Keratinocyte (primary cell): ENCODE measurements at regions not wholly inside any gene's neighbourhood (a gene's known extent, or its start where the extent isn't known, plus 50 kb on each side); places are given as distances from the start of the nearest gene placed in this dataset.

Source experiments
- CTCF ChIP-seq, 3 experiments: IDR thresholded peaks in 1 of 3; conservative IDR thresholded peaks in 1 of 3; optimal IDR thresholded peaks in 1 of 3; 2 replicates in 2 of 3; 3 replicates in 1 of 3; pipeline versions ENCODE3 to v1.5.1; 2011; ENCODE audit warnings: low read length in 3 of 3, mild to moderate bottlenecking in 3 of 3, moderate library complexity in 2 of 3, control low read depth in 1 of 3, inconsistent platforms in 1 of 3; ENCODE audit not compliant: insufficient read depth in 2 of 3; ENCODE audit errors: extremely low read depth in 1 of 3
- EZH2 ChIP-seq: IDR thresholded peaks from one replicate; pipeline ENCODE4 v1.6.1; 2012; ENCODE audit warnings: inconsistent platforms, mild to moderate bottlenecking, low read length, moderate library complexity

- no peak for TF ChIP-seq CTCF (optimal IDR thresholded peaks at IDR 0.05 in 1 of 3, IDR thresholded peaks at IDR 0.05 in 1 of 3, conservative IDR thresholded peaks at IDR 0.05 in 1 of 3; ENCODE audit: extremely low read depth in 1 of 3, insufficient read depth in 2 of 3, low read length in 3 of 3)
- TF ChIP-seq EZH2: no peak
Measured at GRCh38 chr11:87675993-87676392, 499.2 kb downstream of the RAB38 start.
